Gastroesophageal sphincter (tissue), 3 donors: ENCODE measurements at regions not wholly inside any gene's neighbourhood (a gene's known extent, or its start where the extent isn't known, plus 50 kb on each side); places are given as distances from the start of the nearest gene placed in this dataset.
"Not testable (repeated sequence)": the region's sequence is repeated elsewhere in the genome, so short reads cannot be mapped to it uniquely, and the experiment has no call there.

Experiments used
- CTCF ChIP-seq, 4 experiments: fragments of 200-600 bp in 2 of 4; fragments of 450-650 bp in 2 of 4; sonication (generic) in 1 of 4; IDR thresholded peaks; one replicate each; pipeline ENCODE4 v1.5.1; 2017 to 2019; ENCODE audit warnings: antibody characterized with exemption in 4 of 4, mild to moderate bottlenecking in 2 of 4, moderate library complexity in 2 of 4
- POLR2A ChIP-seq, 2 donors: fragments of 450-650 bp; IDR thresholded peaks; one replicate each; pipeline ENCODE4 v1.6.1; 2017; ENCODE audit warnings: antibody characterized with exemption in 2 of 2, mild to moderate bottlenecking in 2 of 2, moderate library complexity in 1 of 2

- TF ChIP-seq CTCF, POLR2A (IDR thresholded peaks at IDR 0.05): not testable (repeated sequence)
These were observed 207.4 kb downstream of the BCAS1 start for GRCh38 chr20:53863039-53863438.
